ENCODE measurements at regions not wholly inside any gene's neighbourhood (a gene's known extent, or its start where the extent isn't known, plus 50 kb on each side); places are given as distances from the start of the nearest gene placed in this dataset.

DNA sequence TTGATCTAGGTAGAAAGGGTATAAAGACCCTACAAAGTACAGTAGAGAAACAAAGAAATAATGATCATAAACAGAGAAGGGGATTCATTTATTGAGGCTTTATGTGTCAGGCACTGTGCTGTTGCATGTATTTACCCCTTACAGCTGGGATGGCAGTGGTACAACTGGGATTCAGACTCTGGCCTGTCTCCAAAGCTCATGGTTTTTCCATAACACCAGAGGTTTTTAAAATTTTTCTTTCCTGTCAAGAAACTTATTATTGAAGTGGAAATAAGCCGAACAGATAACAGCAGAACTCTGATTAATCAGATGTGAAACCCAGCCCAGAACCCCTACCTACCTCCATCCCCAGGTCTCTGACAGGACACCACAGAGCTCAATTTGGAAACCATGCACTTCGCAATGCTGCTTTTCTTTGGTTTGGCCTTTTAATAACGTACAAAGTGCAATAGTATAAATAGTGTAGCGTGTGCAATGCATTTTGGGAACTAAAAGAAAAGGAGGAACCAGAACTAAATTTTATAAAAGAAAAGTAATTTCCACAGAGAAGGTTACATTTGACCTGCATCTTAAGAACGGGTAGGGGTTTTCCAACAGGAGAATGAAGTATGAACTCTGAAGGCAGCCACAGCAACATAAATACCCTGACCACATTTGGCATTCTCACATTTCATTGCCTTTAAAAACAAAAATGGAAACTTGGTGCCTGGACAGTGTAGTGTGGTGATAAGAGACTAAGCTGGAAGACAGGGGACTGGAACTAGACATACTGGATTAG is 92.0 kb upstream of the S1PR1 start:
- TF ChIP-seq, protein P1, sequence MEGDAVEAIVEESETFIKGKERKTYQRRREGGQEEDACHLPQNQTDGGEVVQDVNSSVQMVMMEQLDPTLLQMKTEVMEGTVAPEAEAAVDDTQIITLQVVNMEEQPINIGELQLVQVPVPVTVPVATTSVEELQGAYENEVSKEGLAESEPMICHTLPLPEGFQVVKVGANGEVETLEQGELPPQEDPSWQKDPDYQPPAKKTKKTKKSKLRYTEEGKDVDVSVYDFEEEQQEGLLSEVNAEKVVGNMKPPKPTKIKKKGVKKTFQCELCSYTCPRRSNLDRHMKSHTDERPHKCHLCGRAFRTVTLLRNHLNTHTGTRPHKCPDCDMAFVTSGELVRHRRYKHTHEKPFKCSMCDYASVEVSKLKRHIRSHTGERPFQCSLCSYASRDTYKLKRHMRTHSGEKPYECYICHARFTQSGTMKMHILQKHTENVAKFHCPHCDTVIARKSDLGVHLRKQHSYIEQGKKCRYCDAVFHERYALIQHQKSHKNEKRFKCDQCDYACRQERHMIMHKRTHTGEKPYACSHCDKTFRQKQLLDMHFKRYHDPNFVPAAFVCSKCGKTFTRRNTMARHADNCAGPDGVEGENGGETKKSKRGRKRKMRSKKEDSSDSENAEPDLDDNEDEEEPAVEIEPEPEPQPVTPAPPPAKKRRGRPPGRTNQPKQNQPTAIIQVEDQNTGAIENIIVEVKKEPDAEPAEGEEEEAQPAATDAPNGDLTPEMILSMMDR (conservative IDR thresholded peaks at IDR 0.05; ENCODE audit: low read length): no peak
- no peak for TF ChIP-seq EZH2phosphoT487 (IDR thresholded peaks at IDR 0.05; ENCODE audit: borderline replicate concordance)
